Brain microvascular endothelial cell (primary cell): ENCODE measurements at regions not wholly inside any gene's neighbourhood (a gene's known extent, or its start where the extent isn't known, plus 50 kb on each side); places are given as distances from the start of the nearest gene placed in this dataset.

Experiments used
- DNase-seq: peaks from one replicate; pipeline ENCODE4 v3.0.0-alpha.2; 2020
- H3K27ac ChIP-seq: fragments of 250-450 bp; sonication (Bioruptor Pico); 2 replicates; pipeline ENCODE4 v1.5.1; 2020; ENCODE audit warnings: mild to moderate bottlenecking, moderate library complexity
- H3K27me3 ChIP-seq: fragments of 250-450 bp; sonication (Bioruptor Pico); replicated peaks from 2 replicates; pipeline ENCODE4 v1.5.1; 2020; ENCODE audit warnings: mild to moderate bottlenecking
- H3K36me3 ChIP-seq: fragments of 250-450 bp; sonication (Bioruptor Pico); replicated peaks from 2 replicates; pipeline ENCODE4 v1.5.1; 2020; ENCODE audit warnings: mild to moderate bottlenecking
- H3K4me3 ChIP-seq: 2 replicates; pipeline ENCODE4 v1.5.1; 2011; ENCODE audit warnings: low read depth, mild to moderate bottlenecking, control low read depth, low read length, moderate library complexity
- CTCF ChIP-seq: IDR thresholded peaks from 2 replicates; pipeline ENCODE4 v1.5.1; 2011; ENCODE audit warnings: low read depth, mild to moderate bottlenecking, moderate library complexity, low read length, control low read depth, inconsistent platforms; ENCODE audit errors: missing control alignments
- in situ Hi-C: cut with HindIII; loops from 2 replicates; pipeline ENCODE4 v1.10.0; 2017; ENCODE audit warnings: low sequenced_read_pairs, low pct_ligation_motif_present

DNA sequence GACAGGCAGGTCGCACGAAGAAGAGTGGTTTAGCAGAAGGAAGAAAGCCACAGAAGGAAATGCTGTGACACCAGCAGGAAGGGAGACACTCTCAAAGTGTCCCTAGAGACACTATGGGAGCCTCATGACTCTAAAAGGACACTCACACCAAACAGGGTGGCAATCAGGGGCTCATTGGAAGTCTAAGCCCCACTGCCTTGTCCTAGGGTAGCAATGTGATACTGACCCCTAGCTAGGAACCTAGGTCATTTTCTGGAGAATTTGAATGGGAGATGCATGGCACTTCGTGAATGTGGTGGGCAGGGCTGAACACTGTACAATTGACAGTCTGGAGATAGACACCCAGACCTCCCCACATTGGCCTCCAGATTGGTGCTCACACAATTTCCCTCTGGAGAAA, 385.0 kb downstream of the EIPR1 start:
- in situ Hi-C loops = no loop called here
- Histone ChIP-seq H3K27me3 (no peaks in the 10 kb centered on the region), H3K27ac (no peak overlapping the region), H3K4me3 (no peak overlapping the region), H3K36me3 (no peaks in the 10 kb centered on the region)
- TF ChIP-seq CTCF = no peak
- DNase-seq = no peak

- DNase-seq = no peak
- no peak for TF ChIP-seq CTCF
- H3K4me3 ChIP-seq = no peak overlapping the region
- no peaks in the 10 kb centered on the region for H3K36me3 ChIP-seq
- in situ Hi-C loops = no loop called here
- H3K27me3 ChIP-seq = no peaks in the 10 kb centered on the region
- H3K27ac ChIP-seq = no peak overlapping the region
These were observed 392.6 kb downstream of the EIPR1 start for GRCh38 chr2:2985020-2985419.

DNA sequence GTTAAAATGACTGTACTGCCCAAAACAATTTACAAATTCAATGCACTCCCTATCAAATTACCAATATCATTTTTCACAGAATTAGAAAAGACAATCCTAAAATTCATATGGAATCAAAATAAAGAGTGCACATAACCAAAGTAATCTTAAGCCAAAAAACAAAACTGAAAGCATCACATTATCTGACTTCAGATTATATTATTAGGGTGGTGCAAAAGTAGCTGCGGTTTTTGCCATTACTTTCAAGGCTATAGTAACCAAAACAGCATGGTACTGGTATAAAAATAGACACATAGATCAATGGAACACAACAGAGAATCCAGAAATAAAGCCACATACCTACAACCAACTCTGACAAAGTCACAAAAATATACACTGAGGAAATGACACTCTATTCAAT, 396.6 kb downstream of the EIPR1 start:
- Histone ChIP-seq H3K27me3 (no peaks in the 10 kb centered on the region), H3K27ac (no peak overlapping the region), H3K4me3 (no peak overlapping the region), H3K36me3 (no peaks in the 10 kb centered on the region)
- in situ Hi-C loops = no loop called here
- no peak for DNase-seq
- no peak for TF ChIP-seq CTCF

DNA sequence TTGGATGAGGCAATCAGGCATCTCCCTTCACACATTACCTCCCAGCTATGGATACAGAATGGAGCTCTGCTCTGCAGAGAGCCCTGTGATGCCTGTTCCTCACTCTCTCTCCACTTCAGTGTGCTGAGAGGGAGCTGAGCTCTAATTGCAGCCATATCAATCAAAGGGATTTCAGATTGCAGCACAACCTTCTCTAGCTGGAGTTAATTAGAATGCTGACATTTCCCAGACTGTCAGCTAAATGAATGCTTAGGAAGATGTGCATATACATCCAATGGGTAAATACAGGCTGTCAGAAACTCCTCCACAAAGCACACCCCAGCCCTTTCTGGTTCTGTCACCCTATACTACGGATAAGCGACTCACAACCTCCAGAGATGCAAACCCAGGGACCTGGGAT, 402.6 kb downstream of the EIPR1 start:
- DNase-seq = no peak
- in situ Hi-C loops = no loop called here
- no peak overlapping the region for H3K27ac ChIP-seq
- no peaks in the 10 kb centered on the region for H3K27me3 ChIP-seq
- TF ChIP-seq CTCF = no peak
- no peak overlapping the region for H3K4me3 ChIP-seq
- H3K36me3 ChIP-seq = no peaks in the 10 kb centered on the region

- Histone ChIP-seq H3K27me3 (no peaks in the 10 kb centered on the region), H3K27ac (no peak overlapping the region), H3K36me3 (no peaks in the 10 kb centered on the region), H3K4me3 (no peak overlapping the region)
- DNase-seq = no peak
- TF ChIP-seq CTCF = no peak
- in situ Hi-C loops = no loop called here
These were observed 417.0 kb downstream of the EIPR1 start for GRCh38 chr2:2960441-2961133.

DNA sequence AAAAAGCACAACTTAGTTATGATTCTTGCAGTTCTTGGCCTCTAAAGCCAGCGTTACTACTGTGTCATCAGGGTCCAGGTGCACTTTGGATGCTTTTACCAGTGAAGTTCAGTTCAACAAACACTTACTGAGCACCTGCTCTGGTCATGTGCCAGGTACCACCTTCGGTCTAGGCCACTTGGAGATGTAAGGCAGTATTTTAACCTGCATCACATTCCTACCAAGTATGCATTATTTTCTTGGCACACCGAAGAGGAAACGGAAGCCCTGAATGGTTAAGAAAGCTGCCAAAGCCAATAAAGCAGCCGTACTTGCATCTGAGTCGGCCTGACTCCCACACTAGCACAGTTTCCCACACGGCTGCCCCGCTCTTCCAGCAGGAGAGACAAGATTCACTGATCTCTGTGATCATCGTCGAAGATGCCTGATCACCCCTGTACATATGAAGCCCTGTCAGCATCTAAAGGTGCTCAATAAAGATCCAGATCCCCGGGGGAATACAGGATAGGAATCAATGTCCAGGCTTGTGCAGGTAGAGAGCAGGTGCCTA, 427.1 kb downstream of the EIPR1 start:
- Histone ChIP-seq H3K4me3 (no peak overlapping the region), H3K36me3 (no peaks in the 10 kb centered on the region), H3K27ac (no peak overlapping the region), H3K27me3 (no peaks in the 10 kb centered on the region)
- in situ Hi-C loops = no loop called here
- DNase-seq = no peak
- TF ChIP-seq CTCF = no peak
